ENCODE measurements at regions not wholly inside any gene's neighbourhood (a gene's known extent, or its start where the extent isn't known, plus 50 kb on each side); places are given as distances from the start of the nearest gene placed in this dataset.
"Not testable (repeated sequence)": the region's sequence is repeated elsewhere in the genome, so short reads cannot be mapped to it uniquely, and the experiment has no call there.

GRCh38 chr22:23433127-23434005 is 146.7 kb downstream of the IGLL1 start:
- intact Hi-C loops (cut with DNase I; ENCODE audit: low total_unique reads) = not testable (repeated sequence)

GRCh38 chr22:23432719-23433118 is 147.4 kb downstream of the IGLL1 start:
- Histone ChIP-seq H3K9me3 (peaks cover 0 to 15% (median 4%) of the 10 kb centered on the region in 4 donors), H3K4me3 (peak overlapping the region in 1 of 4 donors; percentile 41), H3K4me1 (peaks cover 3 to 15% (median 10%) of the 10 kb centered on the region in 4 donors)
- H3K36me3 ChIP-seq; H3K27me3 ChIP-seq; intact Hi-C loops (cut with DNase I; ENCODE audit: low total_unique reads); H3K27ac ChIP-seq: not testable (repeated sequence)
- DNase-seq = peak in 1 of 2 donors; percentile 18
- 67 to 87% (median 78%) methylated on average over 3 to 10 of the region's 10 CpGs for WGBS, 5 donors

More at GRCh38 chr22:23433127-23434005, 146.7 kb downstream of the IGLL1 start:
- H3K27ac ChIP-seq = peak overlapping the region in 1 of 5 donors; percentile 8
- peak in 5 of 7 experiments; percentile 41 to 63 (median 57) for TF ChIP-seq CTCF (IDR thresholded peaks at IDR 0.05)
- H3K4me3 ChIP-seq = peak overlapping the region; percentile 19 to 41 (median 28)
- WGBS, 5 donors = 8 to 24% (median 17%) methylated on average over 19 to 35 of the region's 35 CpGs
- H3K36me3 ChIP-seq, H3K27me3 ChIP-seq: not testable (repeated sequence)
- peaks cover 3 to 15% (median 10%) of the 10 kb centered on the region in 4 donors for H3K4me1 ChIP-seq
- DNase-seq = peak; percentile 53 to 71
- H3K9me3 ChIP-seq = peaks cover 0 to 12% (median 4%) of the 10 kb centered on the region in 4 donors

GRCh38 chr22:23431337-23432072 is 148.6 kb downstream of the IGLL1 start:
- peak in 1 of 2 donors; percentile 45 for DNase-seq
- no peak for TF ChIP-seq POLR2A (IDR thresholded peaks at IDR 0.05)
- TF ChIP-seq CTCF (IDR thresholded peaks at IDR 0.05) = no peak
- TF ChIP-seq POLR2AphosphoS5 (IDR thresholded peaks at IDR 0.05) = no peak
- Histone ChIP-seq H3K4me1 (peaks cover 3 to 15% (median 10%) of the 10 kb centered on the region in 4 donors), H3K36me3 (no peaks in the 10 kb centered on the region), H3K27me3 (peaks cover 0 to 5% (median 3%) of the 10 kb centered on the region in 3 donors), H3K27ac (no peak overlapping the region), H3K9me3 (peaks cover 0 to 15% (median 4%) of the 10 kb centered on the region in 4 donors), H3K4me3 (no peak overlapping the region)
- WGBS, 5 donors = 64 to 74% (median 69%) methylated on average over 17 to 20 of the region's 20 CpGs
- intact Hi-C loops (cut with DNase I; ENCODE audit: low total_unique reads) = no loop called here

GRCh38 chr22:23424551-23425068 is 155.5 kb downstream of the IGLL1 start:
- intact Hi-C loops (cut with DNase I; ENCODE audit: low total_unique reads); DNase-seq; H3K27ac ChIP-seq; H3K36me3 ChIP-seq; H3K4me3 ChIP-seq; H3K4me1 ChIP-seq; H3K9me3 ChIP-seq; H3K27me3 ChIP-seq: not testable (repeated sequence)
- WGBS, 5 donors = 79 to 96% (median 85%) methylated on average over 5 of the region's 5 CpGs

GRCh38 chr22:23424031-23424430 is 156.1 kb downstream of the IGLL1 start:
- H3K36me3 ChIP-seq = no peaks in the 10 kb centered on the region
- H3K27ac ChIP-seq = no peak overlapping the region
- no peaks in the 10 kb centered on the region for H3K4me1 ChIP-seq
- H3K27me3 ChIP-seq = no peaks in the 10 kb centered on the region
- intact Hi-C loops (cut with DNase I; ENCODE audit: low total_unique reads) = no loop called here
- no peak for DNase-seq
- TF ChIP-seq CTCF (IDR thresholded peaks at IDR 0.05) = no peak
- no peak for TF ChIP-seq POLR2AphosphoS5 (IDR thresholded peaks at IDR 0.05)
- no peak for TF ChIP-seq POLR2A (IDR thresholded peaks at IDR 0.05)
- no peak for TF ChIP-seq EP300 (IDR thresholded peaks at IDR 0.05)
- WGBS, 5 donors = 64 to 75% (median 66%) methylated on average over 7 of the region's 7 CpGs
- peaks cover 0 to 5% (median under 1%) of the 10 kb centered on the region in 4 donors for H3K9me3 ChIP-seq
- no peak overlapping the region for H3K4me3 ChIP-seq

- H3K27ac ChIP-seq; H3K27me3 ChIP-seq; H3K36me3 ChIP-seq; H3K4me3 ChIP-seq; H3K4me1 ChIP-seq; DNase-seq; intact Hi-C loops (cut with DNase I; ENCODE audit: low total_unique reads); H3K9me3 ChIP-seq: not testable (repeated sequence)
- whole genome bisulfite sequencing, 5 donors = 84 to 91% (median 89%) methylated on average over 4 of the region's 4 CpGs
These were observed 157.8 kb downstream of the IGLL1 start for GRCh38 chr22:23422281-23422680.

GRCh38 chr22:23421300-23421699 is 158.8 kb downstream of the IGLL1 start:
- intact Hi-C loops (cut with DNase I; ENCODE audit: low total_unique reads); H3K4me3 ChIP-seq; H3K27ac ChIP-seq; H3K4me1 ChIP-seq; H3K9me3 ChIP-seq; H3K36me3 ChIP-seq; DNase-seq: not testable (repeated sequence)
- 78 to 85% (median 81%) methylated on average over 6 of the region's 6 CpGs for WGBS, 5 donors
- peaks cover 0 to 15% (median 0%) of the 10 kb centered on the region in 3 donors for H3K27me3 ChIP-seq

All from stomach (tissue), 8 donors.